Superior temporal gyrus (tissue), 1 donor: ENCODE measurements at regions not wholly inside any gene's neighbourhood (a gene's known extent, or its start where the extent isn't known, plus 50 kb on each side); places are given as distances from the start of the nearest gene placed in this dataset.
A peak's percentile ranks its signal among the peaks of the same experiment; 100 is the strongest.
"Not testable (repeated sequence)": the region's sequence is repeated elsewhere in the genome, so short reads cannot be mapped to it uniquely, and the experiment has no call there.

Source experiments
- DNase-seq: peaks from one replicate; pipeline ENCODE4 v3.0.0-alpha.2; 2016; ENCODE audit errors: extremely low spot score

DNA sequence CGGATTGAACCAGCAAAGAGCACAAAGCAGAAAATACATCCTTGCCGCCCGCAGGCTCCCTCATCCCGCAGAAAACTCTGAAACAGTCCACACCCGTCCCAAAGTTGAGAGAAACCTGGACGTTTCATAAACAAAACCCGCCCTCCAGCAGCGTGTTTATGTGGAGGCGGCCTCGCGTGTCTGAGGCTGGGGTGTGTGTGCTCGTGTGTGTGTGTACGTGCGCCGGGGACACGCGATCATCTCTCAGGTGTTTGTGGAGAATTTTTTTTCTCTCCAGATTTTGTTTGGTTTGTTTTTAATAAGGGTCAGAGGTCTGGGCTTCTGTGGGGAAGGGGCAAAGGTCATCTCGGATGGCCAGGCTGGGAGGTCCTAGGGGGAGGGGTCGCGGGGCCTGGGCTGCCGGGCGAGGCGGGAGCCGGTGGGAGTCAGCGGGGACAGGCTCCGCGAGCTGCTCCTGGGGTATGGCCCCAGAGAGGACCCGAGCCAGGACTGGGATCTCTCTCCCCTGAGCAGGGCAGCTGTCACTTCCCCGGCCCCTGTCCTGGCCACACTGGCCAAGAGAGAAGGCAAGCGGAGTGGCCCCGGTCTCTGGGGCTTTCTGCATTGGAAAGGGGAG lies 206.4 kb downstream of the C9orf50 start:
- no peak for DNase-seq

DNA sequence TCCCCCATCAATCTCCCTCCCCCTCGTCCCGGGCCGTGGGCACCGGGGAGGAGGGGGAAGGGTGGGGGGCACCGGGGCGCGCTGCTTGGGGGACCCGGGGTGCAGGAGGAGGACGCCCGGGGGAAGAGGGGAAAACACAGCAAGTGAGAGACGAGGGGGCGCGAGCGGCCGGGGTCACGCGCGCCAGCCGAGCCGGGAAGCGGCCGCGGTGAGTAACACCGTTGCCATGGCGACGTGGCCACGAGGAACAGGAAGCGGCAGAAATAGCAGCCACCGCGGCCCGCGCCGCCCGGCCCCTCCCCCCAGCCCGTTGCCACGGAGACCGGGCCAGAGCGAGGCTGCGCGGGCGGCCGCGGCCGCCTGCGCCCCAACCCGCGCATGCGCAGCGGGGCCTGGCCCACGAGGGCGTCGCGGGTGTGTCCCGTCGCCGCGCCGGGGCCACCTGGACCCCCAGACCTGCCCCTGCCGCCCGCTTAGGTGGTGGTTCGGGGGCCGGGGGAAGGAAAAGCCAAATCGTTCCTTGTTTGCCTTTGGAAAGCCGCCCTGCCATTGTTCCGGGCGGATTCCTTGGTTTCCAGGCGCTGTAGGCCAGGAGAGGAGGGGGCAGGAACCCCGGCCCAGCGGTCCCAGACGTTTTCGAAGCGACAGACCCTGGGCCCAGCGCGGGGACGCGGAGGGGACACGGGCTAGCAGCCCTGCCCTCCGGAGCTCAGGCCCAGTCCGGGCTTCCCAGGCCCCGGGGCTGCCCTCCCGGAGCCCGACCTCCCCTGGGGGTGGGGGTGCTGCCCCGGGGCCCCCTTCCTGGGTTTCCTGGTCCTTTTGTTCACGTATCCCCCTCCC lies 207.1 kb downstream of the C9orf50 start:
- DNase-seq, result peak; percentile 96

DNA sequence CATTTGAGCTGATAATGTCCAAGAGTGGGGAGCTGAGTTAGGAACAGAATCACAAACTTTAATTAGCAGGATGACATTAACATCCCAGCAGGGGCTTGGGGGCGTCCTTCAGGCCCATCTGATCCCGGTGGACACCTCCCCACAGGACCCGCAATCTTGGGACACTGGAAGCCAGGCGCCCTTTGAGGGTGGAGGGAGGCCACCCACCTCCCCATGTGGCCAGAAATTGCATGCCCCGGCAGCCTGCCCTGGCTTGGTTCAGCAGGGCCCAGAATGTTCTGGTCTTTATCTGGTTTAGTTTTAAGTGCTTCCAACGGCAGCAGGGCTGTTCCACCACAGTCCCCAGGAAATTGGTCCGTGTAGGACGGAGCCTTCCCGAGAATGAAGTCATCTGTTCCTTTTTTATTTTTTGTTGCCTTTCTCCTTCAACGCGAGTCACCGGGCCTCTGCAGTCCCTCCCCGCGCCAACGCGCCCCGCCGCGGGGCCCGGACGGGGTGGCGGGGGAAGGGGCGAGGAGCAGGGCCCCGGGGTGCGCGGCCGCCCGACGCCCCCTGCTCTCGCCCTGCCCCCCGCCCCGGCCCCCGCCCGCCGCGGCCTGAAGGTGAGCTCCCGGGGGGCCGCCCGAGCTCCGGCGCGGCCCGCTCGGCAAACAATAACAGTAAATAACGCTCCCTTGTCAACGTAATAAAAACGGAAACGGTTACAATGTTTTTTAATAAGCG lies 207.9 kb downstream of the C9orf50 start:
- DNase-seq, result peak; percentile 81

DNA sequence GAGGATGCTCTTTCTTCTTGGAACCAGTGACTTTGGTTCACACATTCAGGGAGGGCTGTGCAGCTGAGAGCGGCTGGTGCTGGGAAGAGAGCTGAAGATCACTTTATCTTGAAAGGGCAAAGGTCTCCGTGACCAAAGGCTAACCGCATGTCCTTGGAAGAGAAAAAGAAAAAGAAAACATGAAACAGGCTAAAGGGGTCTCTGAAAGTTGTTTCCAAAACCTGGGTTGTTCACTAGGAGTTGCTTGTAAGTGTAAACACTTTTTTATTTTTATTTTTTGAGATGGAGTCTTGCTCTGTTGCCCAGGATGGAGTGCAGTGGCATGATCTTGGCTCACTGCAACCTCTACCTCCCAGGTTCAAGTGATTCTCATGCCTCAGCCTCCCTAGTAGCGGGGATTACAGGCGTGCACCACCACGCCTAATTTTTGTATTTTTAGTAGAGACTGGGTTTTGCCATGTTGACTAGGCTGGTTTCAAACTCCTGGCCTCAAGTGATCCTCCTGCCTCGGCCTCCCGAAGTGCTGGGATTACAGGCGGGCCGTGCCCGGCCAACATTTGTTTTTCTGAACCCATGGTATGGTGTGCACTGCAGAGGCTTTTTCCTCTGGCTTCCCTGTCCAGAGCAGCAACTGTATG lies 208.6 kb downstream of the C9orf50 start:
- DNase-seq, result not testable (repeated sequence)

DNA sequence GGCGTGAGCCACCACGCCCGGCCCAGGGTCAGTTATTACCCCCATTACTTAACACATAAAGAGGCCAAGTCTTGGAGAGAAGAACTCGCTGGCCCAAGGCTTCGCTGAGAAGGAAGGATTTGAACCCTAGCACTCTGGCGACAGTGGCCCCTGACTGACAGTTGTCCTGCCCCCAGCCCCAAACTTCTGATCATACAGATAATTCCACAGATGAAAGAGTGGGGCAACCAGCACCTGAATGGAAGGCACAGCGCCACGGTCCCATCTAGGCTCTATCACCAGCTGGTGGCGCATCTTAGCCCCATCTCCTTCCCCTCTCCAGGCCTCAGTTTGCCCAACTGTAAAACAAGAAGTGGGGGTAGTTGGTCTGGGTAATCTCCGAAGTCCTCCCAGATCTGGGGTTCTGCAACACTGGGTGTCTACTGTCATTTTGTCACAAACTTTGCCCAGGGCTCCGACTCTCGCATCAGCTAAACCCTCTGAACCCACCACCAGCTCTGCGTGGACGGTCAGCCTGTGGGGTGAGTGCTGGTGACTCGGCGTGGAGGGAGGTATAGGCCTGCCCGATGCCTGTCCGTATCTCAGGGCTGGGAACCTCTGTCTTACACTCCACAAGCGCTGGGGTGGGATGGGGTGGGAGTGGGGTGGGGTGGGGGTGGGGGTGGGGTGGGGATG lies 209.3 kb downstream of the C9orf50 start:
- no peak for DNase-seq

DNA sequence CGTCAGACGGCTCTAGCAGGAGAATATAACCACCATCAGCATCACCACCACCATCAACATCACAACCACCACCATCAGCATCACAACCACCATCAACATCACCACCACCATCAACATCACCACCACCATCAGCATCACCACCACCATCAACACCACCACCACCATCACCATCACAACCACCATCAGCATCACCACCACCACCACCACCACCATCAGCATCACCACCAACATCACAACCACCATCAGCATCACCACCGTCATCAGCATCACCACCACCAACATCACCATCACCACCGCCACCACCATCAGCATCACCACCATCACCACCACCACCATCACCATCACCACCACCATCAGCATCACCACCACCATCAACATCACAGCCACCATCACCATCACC lies 210.7 kb downstream of the C9orf50 start:
- DNase-seq, result no peak

DNA sequence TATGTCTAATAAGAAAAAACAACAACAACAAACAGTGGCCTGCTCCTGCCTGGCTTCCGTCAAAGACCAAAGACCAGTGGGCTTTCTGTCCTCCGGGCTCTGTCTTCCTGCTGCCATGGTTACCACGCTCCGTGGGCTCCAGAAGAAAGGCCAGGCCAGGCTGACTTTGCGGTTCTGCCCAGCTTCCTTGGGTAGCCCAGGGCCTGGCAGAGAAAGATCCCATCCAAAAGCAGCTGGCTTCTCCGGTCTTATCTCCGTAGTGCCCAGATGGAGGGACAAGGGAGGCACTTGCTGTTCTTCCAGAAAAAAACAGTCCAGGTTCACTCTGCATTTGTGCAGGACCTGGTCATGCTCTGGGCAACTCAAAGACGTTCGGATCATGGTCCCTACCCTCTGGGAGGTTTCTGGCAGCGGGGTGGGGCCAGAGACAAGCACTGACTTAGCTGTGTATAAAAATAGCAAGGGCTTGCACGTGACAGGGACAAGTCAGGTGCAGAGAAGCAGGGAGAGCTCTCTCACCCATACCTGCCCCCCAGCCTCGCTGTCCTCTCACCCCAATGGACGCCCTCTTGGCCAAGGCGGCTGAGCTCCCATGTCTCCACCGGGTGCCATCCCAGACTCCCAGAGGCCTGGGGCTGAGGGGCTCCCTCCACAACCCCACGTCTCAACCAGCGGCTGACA lies 212.2 kb downstream of the C9orf50 start:
- DNase-seq, result no peak

DNA sequence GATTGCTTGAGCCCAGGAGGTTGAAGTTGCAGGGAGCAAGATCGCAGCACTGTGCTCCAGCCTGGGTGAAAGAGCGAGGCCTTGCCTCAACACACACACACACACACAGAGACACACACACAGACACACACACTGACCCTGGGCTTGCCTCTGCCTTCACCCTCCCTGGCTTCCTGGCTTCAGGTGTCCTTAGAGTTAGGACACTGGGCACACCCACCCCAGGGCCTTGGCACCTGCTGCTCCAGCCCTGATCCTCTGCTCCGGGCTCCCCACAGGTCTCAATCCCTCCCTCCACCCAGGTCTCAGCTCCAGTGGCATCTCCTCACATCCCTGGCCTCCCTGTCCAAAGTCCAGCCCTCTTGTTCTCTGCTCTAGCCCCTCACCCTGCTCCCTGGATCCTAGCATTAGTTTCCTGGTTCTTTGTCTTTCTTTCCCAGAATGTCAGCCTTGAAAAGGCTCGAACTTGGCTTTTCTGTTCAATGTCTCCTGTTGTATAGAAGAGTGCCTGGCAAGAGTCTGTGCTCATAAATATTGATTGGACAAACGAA lies 212.9 kb downstream of the C9orf50 start:
- no peak for DNase-seq

DNA sequence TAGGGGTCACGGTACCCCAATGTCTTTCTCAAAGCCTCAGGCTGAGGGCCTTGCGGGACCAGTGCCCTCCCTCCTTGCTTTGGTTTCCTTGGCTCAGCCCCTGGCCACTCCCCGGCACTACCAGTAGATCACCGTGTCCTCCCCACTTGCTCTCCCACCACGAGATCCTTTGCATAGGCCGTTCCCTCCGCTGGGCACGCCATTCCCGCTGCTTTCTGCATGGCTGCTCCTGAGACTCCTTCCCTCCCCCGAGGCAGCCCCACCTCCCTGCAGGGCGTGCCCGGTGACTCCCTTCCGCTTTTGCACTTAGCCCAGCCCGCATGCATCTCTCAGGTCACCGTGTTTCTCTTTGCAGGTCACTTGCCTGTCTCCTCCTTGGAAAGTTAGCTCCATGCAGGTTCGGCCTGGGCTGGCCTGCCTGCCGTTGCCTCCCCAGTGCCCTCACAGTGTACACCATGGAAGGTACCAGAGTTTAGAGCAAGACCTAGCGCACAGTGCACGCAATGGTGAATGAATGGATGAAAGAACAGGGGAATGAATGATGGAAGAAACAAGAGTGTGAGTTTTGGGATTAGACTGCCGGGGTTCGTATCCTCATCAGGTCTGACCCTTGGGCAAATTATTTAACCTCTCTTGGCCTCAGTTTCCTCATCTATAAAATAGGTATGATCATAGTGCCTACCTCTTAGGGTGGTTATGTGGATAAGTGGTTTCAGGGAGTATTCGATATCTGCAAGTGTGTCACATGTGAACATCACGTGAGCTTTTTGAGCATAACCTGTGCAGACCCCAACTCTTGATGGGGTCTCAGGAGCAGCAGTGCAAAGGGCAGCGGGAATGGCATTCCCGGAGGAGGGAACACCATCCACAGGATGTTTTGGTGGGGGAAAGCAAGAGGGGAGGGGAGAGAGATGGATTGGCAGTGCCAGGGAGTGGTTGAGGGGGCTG lies 214.3 kb downstream of the C9orf50 start:
- DNase-seq, result no peak

DNA sequence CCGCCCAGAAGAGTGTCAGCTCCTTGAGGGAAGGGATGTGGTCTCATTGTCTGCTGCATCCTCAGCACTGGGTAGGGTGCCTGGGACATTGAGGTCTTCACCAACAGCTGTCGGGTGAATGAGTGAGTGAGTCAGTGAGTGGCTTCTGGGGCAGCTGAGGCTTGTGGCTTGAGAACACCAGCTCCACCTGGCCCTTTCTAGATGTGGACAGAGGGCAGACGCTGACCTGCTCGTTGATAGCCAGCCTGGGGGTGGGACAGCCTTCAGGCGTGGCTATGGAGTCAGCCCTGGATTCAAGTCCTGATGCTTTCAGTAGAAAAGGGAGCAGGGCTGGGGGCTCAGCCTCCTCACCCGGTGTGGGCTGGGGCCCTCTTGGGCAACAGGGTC lies 215.1 kb downstream of the C9orf50 start:
- no peak for DNase-seq

DNA sequence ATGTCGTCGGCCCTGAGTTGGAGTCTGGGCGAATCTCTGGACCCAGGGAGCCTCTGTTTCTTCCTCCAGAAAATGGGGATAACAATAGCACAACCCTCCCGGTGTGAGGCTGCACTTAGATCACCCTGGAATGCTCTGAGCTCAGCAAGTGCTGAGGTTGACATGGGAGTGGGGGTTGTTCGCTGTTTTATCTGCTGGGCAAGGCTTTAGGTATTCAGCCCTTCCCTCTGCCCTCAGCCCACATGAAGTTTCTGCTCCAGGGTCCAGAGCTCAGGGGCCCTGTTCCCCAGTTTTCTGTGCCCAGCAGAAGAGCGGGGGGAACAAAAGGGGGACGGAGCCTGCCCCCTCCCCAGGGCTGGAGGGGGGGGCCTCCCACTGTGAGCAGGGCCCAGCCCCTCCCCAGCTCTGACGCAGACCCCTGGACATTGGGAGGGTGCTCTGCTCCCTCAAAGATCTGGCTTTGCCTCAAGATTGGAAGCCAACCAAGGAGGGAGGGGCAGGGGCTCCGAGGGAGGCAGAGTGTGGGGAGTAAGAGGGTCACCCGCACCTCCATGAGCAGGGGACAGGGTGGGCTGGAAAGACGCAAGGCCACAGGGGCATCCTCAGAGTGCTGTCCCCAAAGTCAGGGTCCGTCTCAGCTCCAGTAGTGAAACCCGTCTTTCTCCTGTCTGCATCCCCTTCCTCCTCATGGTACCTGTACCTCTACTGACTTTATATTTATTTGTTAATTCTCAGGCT lies 215.6 kb downstream of the C9orf50 start:
- DNase-seq, result no peak

DNA sequence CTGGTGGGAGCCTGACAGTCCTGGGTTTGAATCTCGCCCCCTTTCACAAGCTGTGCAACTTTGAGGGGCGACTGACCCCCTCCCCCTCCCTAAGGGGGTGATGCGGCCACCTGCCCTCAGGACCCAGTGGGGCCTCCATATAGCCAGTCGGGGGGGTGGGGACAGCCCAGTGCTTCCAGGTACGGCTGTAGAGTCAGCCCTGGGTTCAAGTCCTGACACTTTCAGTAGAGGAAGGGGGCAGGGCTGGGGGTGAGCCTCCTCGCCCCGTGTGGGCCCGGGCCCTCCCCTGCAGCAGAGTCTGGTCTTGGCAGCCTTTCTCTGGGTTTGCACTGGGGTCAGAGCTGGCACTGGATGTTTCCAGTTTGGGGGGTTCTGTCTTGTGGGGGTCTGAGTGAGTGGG lies 216.3 kb downstream of the C9orf50 start:
- no peak for DNase-seq

DNA sequence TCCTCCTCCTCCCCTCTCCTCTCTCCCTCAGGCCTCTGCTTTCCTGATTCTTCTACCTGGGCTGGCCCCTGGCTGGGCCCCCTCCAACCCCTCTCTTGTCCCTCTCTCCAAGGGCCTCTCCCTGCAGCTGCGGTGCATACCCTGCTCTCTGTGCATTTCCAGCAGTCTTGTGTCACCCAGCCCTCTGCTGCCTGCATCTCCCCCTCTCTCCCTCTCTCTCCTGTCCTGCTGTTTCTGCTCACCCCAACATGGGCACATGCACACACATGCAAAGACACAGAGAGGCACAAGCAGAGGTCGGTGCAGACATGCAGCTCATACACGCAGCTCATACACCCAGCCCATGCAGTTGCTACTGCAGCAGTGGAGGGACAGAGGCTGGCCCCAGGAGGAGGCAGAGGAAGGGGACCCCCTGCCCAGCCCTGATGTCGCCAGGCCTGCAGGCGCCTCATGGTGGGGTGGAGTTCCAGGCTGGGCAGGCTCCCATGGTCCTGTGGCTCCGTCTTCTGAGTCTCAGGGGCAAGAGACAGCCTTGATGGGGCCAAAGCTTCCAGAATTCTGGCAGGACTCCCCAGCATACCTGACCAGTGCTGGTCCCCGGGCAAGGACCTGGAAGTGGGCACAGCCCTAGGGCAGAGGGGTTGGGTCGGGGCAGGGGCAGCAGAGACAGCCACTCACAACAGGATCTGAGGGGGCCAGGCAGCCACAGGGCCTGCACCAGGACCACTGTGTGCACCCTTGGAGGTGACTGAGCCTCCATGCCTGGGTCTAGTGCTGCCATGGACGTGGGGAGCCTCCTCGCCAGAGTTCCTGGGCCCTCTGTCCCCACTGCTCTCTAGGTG lies 216.9 kb downstream of the C9orf50 start:
- no peak for DNase-seq

DNA sequence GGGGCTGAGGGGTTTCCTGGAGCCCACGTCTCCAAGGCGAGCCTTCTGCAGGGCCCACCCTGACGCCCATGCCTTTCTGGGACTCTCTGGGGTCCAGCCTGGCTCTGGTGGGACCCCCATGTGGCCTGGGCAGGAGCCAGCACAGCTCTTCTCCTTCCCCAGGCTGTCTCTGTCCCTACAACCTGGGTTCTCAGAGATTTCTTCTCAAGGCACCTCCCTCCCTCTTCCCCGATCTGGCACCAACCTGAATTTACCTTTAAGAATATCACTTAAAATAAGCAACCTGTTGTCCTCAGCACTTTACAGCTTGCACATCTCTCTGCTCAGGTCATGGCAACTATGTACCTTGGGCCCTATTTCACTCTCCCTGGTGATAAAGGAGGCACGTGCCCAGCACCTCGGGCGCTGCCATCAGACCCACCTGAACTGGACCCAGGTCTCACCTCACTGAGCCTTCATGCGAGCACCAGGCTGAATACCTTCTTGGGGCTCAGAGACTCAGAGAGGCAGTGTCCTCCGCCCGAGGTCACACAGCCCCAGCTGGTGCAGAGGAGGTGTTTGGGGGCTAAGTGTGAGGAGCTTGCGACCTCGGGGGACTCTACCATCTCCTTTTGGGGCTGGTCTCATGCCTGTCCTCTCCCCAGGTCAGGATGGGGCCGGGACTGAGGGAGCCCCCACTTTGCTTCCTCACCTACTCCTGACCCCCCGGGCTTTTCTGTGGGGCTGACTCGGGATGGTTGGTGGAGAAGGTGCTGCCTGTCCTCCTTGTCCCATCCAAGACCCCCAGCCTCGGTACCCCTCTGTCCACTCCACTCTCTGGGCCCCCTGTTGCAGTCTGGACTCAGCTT lies 217.7 kb downstream of the C9orf50 start:
- DNase-seq, result no peak

DNA sequence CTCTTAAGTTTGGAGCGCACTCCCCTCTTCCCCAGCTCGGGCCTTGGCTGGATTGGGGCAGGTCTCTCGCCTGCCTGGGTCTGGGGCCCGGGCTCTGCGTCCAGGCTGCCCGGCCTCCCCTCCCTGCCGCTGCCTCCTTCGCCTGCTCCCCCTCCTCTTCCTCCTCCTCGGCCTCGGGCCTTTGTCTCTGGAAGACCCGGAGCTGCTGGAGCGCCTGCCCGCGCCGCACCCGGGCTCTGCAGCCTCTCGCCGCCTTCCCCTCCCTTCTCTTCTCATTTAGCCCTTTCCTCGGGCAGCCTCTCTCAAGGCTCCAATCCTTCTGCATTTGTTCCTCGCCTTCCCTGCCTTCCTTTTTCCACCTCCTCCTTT lies 218.5 kb downstream of the C9orf50 start:
- DNase-seq, result no peak

DNA sequence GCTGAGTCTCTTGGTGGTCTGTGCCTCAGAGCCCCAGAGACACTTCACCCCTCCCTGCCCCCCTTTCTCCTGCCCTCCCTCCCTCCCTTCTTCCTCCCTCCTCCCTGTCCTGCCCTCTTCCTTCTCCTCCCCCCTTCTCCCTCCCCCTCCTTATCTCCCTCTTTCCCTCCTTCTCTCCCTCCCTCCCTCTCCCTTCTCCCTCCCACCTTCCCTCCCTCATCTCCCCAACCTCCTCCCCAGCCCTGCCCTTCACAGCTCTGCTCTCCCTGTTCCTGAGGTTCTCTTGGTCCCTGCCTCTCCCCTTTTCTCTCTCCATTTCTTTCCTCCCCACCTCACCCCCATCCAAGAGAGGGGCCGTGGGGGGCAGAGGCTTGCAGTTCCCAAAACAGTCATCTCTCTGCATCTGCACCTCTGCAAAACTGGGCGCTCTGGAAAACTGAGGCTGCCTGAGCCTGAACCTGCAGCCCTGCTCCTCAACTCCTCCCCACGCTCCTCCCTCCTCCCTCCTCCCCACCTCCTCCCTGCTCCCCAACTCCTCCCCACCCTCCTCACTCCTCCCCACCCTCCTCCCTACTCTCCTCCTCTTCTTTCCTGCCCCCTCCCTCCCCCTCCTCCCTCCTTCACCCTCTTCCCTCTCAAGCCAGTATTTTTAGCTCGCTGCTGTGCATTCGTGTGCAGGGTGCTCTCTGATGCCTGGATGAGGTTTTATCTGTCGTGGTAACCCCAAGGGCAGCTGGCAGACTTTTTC lies 219.1 kb downstream of the C9orf50 start:
- DNase-seq, result no peak
